Tibial nerve (tissue), 4 donors: ENCODE measurements at regions not wholly inside any gene's neighbourhood (a gene's known extent, or its start where the extent isn't known, plus 50 kb on each side); places are given as distances from the start of the nearest gene placed in this dataset.

ENCODE experiments used
- EP300 ChIP-seq, 2 donors: sonication (generic); formaldehyde crosslinking; IDR thresholded peaks; one replicate each; pipeline ENCODE4 v1.6.1; 2017; ENCODE audit warnings: antibody characterized with exemption in 2 of 2, mild to moderate bottlenecking in 1 of 2
- POLR2A ChIP-seq, 2 donors: fragments of 450-650 bp; IDR thresholded peaks; one replicate each; pipeline ENCODE4 v1.6.1; 2017; ENCODE audit warnings: antibody characterized with exemption in 2 of 2, mild to moderate bottlenecking in 2 of 2, moderate library complexity in 2 of 2
- TF ChIP-seq, protein P1 (sequence below), 5 experiments: fragments of 200-600 bp in 3 of 5; fragments of 450-650 bp in 2 of 5; sonication (generic) in 3 of 5; IDR thresholded peaks; one replicate each; pipeline ENCODE4 v1.5.1; 2016 to 2019; ENCODE audit warnings: antibody characterized with exemption in 5 of 5, mild to moderate bottlenecking in 3 of 5, moderate library complexity in 2 of 5

DNA sequence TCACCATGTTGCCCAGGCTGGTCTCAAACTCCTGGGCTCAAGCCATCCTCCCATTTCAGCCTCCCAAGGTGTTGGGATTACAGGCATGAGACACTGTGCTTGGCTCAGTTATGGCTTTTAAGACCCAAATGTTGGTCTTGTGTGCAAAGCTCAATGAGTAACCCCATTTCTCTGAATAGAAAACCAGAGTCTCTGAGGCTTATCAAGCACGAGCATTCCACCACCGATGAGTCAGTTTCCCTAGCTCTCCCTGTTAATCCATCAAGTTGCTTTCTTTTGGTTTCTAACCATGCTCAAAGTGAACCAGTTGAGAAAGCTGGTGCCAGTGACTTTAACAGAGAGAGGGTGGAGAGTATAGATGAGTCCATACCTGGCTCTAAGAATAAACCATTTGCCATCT, 350.9 kb upstream of the ADGRL2 start:
- TF ChIP-seq EP300 (IDR thresholded peaks at IDR 0.05) (no peak), POLR2A (IDR thresholded peaks at IDR 0.05) (no peak)
- TF ChIP-seq, protein P1, sequence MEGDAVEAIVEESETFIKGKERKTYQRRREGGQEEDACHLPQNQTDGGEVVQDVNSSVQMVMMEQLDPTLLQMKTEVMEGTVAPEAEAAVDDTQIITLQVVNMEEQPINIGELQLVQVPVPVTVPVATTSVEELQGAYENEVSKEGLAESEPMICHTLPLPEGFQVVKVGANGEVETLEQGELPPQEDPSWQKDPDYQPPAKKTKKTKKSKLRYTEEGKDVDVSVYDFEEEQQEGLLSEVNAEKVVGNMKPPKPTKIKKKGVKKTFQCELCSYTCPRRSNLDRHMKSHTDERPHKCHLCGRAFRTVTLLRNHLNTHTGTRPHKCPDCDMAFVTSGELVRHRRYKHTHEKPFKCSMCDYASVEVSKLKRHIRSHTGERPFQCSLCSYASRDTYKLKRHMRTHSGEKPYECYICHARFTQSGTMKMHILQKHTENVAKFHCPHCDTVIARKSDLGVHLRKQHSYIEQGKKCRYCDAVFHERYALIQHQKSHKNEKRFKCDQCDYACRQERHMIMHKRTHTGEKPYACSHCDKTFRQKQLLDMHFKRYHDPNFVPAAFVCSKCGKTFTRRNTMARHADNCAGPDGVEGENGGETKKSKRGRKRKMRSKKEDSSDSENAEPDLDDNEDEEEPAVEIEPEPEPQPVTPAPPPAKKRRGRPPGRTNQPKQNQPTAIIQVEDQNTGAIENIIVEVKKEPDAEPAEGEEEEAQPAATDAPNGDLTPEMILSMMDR (IDR thresholded peaks at IDR 0.05): no peak
